HG02763 (cell line): ENCODE measurements at regions not wholly inside any gene's neighbourhood (a gene's known extent, or its start where the extent isn't known, plus 50 kb on each side); places are given as distances from the start of the nearest gene placed in this dataset.
A peak's percentile ranks its signal among the peaks of the same experiment; 100 is the strongest.
"Not testable (repeated sequence)": the region's sequence is repeated elsewhere in the genome, so short reads cannot be mapped to it uniquely, and the experiment has no call there.

ENCODE experiments used
- ATAC-seq: cut with Tn5 transposase; IDR thresholded peaks from one replicate; pipeline ENCODE4 v1.9.1; 2021; ENCODE audit warnings: mild to moderate bottlenecking, moderate library complexity; ENCODE audit not compliant: unreplicated experiment

- no peak for ATAC-seq
Observed at GRCh38 chr12:131213896-131214442, 260.3 kb downstream of the ADGRD1 start.

GRCh38 chr12:131214936-131215335, 261.2 kb downstream of the ADGRD1 start:
- ATAC-seq, result not testable (repeated sequence)

- not testable (repeated sequence) for ATAC-seq
Observed at GRCh38 chr12:131216587-131216986, 262.9 kb downstream of the ADGRD1 start.

- ATAC-seq, result no peak
Observed at GRCh38 chr12:131217024-131217586, 263.4 kb downstream of the ADGRD1 start.

GRCh38 chr12:131218026-131218922, 264.6 kb downstream of the ADGRD1 start:
- no peak for ATAC-seq

- no peak for ATAC-seq
Observed at GRCh38 chr12:131218923-131219669, 265.4 kb downstream of the ADGRD1 start.

- no peak for ATAC-seq
Observed at GRCh38 chr12:131219670-131220330, 266.1 kb downstream of the ADGRD1 start.

GRCh38 chr12:131220331-131220685, 266.6 kb downstream of the ADGRD1 start:
- no peak for ATAC-seq

- ATAC-seq, result no peak
Observed at GRCh38 chr12:131221061-131221956, 267.6 kb downstream of the ADGRD1 start.

- no peak for ATAC-seq
Observed at GRCh38 chr12:131221957-131222328, 268.2 kb downstream of the ADGRD1 start.

GRCh38 chr12:131222329-131223139, 268.8 kb downstream of the ADGRD1 start:
- peak; percentile 54 for ATAC-seq

- no peak for ATAC-seq
Observed at GRCh38 chr12:131223171-131223761, 269.6 kb downstream of the ADGRD1 start.

- ATAC-seq, result no peak
Observed at GRCh38 chr12:131223791-131224225, 270.1 kb downstream of the ADGRD1 start.

GRCh38 chr12:131224226-131225065, 270.7 kb downstream of the ADGRD1 start:
- ATAC-seq, result not testable (repeated sequence)

- not testable (repeated sequence) for ATAC-seq
Observed at GRCh38 chr12:131225066-131225380, 271.3 kb downstream of the ADGRD1 start.

- no peak for ATAC-seq
Observed at GRCh38 chr12:131226345-131227265, 272.9 kb downstream of the ADGRD1 start.

- not testable (repeated sequence) for ATAC-seq
Observed at GRCh38 chr12:131227641-131228040, 273.9 kb downstream of the ADGRD1 start.
